ENCODE measurements at regions not wholly inside any gene's neighbourhood (a gene's known extent, or its start where the extent isn't known, plus 50 kb on each side); places are given as distances from the start of the nearest gene placed in this dataset.
"Not testable (repeated sequence)": the region's sequence is repeated elsewhere in the genome, so short reads cannot be mapped to it uniquely, and the experiment has no call there.

DNA sequence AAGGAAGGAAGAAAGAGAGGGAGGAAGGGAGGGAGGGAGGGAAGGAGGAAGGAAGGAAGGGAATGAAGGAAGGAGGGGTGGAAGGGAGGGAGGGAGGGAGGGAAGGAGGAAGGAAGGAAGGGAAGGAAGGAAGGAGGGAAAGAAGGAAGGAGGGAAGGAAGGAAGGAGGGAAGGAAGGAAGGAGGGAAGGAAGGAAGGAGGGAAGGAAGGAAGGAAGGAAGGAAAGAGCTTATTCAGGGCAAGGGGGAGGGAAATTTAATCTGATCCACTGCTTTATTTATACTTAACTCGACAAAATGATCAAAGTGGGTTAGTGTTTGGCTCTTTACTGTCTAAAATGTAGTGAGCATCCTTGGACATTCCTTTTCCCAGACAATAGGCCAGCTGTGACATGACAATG, 985.2 kb upstream of the FANCL start:
- no CpG with 5 or more reads among the region's 1 CpG for WGBS (ENCODE audit: extremely low coverage, insufficient coverage, low lambda C conversion rate)
- H3K18ac ChIP-seq (ENCODE audit: low read length); H3K23ac ChIP-seq (ENCODE audit: low read length); H2BK15ac ChIP-seq (replicated peaks; ENCODE audit: low read depth); H2BK120ac ChIP-seq (ENCODE audit: low read depth, low read length); H3K79me2 ChIP-seq (ENCODE audit: control insufficient read depth, insufficient read depth, low read length); H3K56ac ChIP-seq (ENCODE audit: low read length); H3K4me1 ChIP-seq (ENCODE audit: control insufficient read depth, low read depth, low read length); DNase-seq; H3K4me2 ChIP-seq (ENCODE audit: low read length); H3K79me1 ChIP-seq (ENCODE audit: low read length); H3K4ac ChIP-seq (ENCODE audit: low read depth, low read length); H3K9ac ChIP-seq (ENCODE audit: low read length); H4K5ac ChIP-seq (ENCODE audit: low read length); H3K36me3 ChIP-seq (ENCODE audit: control insufficient read depth, insufficient read depth, low read length); H3K27ac ChIP-seq (ENCODE audit: low read depth, low read length); H2AK5ac ChIP-seq (ENCODE audit: low read length); H4K8ac ChIP-seq (ENCODE audit: low read depth, low read length); H2BK5ac ChIP-seq (ENCODE audit: low read length); H3K27me3 ChIP-seq (ENCODE audit: insufficient read depth, low read length, poor library complexity); H3K4me3 ChIP-seq (ENCODE audit: low read length): not testable (repeated sequence)

DNA sequence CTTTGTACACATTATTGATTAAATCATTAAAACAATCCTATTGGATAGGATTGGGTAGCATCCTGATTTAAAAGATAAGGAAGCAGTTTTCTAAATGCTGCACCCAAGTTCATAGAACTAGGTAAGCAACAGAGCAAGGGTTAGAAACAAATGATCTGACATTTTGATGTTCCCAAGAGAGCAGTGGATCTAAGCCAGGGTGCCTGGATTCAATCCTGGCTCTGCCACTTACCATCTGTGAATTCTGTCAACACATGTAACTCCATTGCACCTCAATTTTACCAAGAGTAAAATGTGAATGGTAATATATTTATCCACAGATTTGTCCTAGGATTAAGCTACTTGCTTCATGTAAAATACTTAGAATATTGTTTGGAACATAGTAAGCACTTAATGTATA, 982.6 kb upstream of the FANCL start:
- Histone ChIP-seq H2BK5ac (ENCODE audit: low read length) (no peak overlapping the region), H3K4ac (ENCODE audit: low read depth, low read length) (no peak overlapping the region), H2BK120ac (ENCODE audit: low read depth, low read length) (no peak overlapping the region), H4K5ac (ENCODE audit: low read length) (no peak overlapping the region), H3K79me1 (ENCODE audit: low read length) (no peaks in the 10 kb centered on the region), H3K4me3 (ENCODE audit: low read length) (no peak overlapping the region), H3K27ac (ENCODE audit: low read depth, low read length) (no peak overlapping the region), H2AK5ac (ENCODE audit: low read length) (no peak overlapping the region), H3K4me2 (ENCODE audit: low read length) (no peak overlapping the region), H3K27me3 (ENCODE audit: insufficient read depth, low read length, poor library complexity) (no peaks in the 10 kb centered on the region), H3K79me2 (ENCODE audit: control insufficient read depth, insufficient read depth, low read length) (no peaks in the 10 kb centered on the region), H3K56ac (ENCODE audit: low read length) (no peak overlapping the region), H3K9ac (ENCODE audit: low read length) (no peak overlapping the region), H3K18ac (ENCODE audit: low read length) (no peak overlapping the region), H4K8ac (ENCODE audit: low read depth, low read length) (no peak overlapping the region), H3K23ac (ENCODE audit: low read length) (no peak overlapping the region), H2BK15ac (replicated peaks; ENCODE audit: low read depth) (no peak overlapping the region), H3K4me1 (ENCODE audit: control insufficient read depth, low read depth, low read length) (no peaks in the 10 kb centered on the region), H3K36me3 (ENCODE audit: control insufficient read depth, insufficient read depth, low read length) (no peaks in the 10 kb centered on the region)
- no peak for DNase-seq

DNA sequence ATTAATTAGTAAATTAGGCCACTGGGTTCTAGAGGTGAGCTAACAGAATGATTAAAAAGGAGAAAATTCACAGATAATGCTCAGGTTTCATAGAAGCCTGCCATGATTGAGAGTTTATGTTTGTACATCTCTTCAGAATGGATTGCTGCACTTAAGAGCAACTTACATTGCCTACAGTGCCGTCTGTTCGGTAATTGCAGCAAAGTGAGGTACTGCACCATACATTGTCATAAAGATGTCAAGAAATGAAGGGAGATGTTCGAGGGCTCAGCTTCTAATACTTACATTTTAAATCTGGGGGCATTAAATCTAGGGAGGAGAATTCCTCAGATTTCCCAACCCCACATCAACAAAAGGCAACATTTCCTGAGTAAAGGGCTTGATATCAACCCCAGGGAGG, 976.2 kb upstream of the FANCL start:
- H3K4me2 ChIP-seq (ENCODE audit: low read length), result no peak overlapping the region
- no peak overlapping the region for H4K5ac ChIP-seq (ENCODE audit: low read length)
- H3K27me3 ChIP-seq (ENCODE audit: insufficient read depth, low read length, poor library complexity), result no peaks in the 10 kb centered on the region
- H3K18ac ChIP-seq (ENCODE audit: low read length), result no peak overlapping the region
- no peak overlapping the region for H4K8ac ChIP-seq (ENCODE audit: low read depth, low read length)
- no peaks in the 10 kb centered on the region for H3K79me2 ChIP-seq (ENCODE audit: control insufficient read depth, insufficient read depth, low read length)
- no peak overlapping the region for H3K4me3 ChIP-seq (ENCODE audit: low read length)
- no peaks in the 10 kb centered on the region for H3K4me1 ChIP-seq (ENCODE audit: control insufficient read depth, low read depth, low read length)
- no peak overlapping the region for H3K56ac ChIP-seq (ENCODE audit: low read length)
- no peak overlapping the region for H3K23ac ChIP-seq (ENCODE audit: low read length)
- WGBS (ENCODE audit: extremely low coverage, insufficient coverage, low lambda C conversion rate), result no CpG with 5 or more reads among the region's 3 CpGs
- no peak overlapping the region for H3K4ac ChIP-seq (ENCODE audit: low read depth, low read length)
- H3K27ac ChIP-seq (ENCODE audit: low read depth, low read length), result no peak overlapping the region
- no peak overlapping the region for H2BK5ac ChIP-seq (ENCODE audit: low read length)
- no peaks in the 10 kb centered on the region for H3K79me1 ChIP-seq (ENCODE audit: low read length)
- H3K9ac ChIP-seq (ENCODE audit: low read length), result no peak overlapping the region
- no peak overlapping the region for H2AK5ac ChIP-seq (ENCODE audit: low read length)
- no peaks in the 10 kb centered on the region for H3K36me3 ChIP-seq (ENCODE audit: control insufficient read depth, insufficient read depth, low read length)
- no peak overlapping the region for H2BK120ac ChIP-seq (ENCODE audit: low read depth, low read length)
- no peak for DNase-seq
- H2BK15ac ChIP-seq (replicated peaks; ENCODE audit: low read depth), result no peak overlapping the region

DNA sequence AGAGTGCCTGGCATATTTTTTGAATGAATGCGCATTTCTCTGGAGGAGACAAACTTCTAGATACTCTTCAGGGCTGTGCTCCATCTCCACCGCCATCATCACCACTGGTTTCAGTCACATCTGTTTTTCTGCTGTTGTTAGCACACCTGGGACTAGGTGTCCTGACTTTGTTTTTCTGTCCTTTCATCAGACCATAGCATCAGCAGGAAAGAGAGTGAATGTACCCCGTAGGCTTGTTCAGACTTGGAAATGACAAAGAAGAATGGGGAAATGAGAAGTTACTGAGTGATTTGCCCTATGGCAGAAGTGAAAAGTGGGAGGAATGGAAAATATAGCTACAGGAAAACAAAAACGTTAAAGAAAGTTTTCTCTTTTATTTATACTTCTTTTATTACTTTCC, 965.2 kb upstream of the FANCL start:
- no peak overlapping the region for H3K9ac ChIP-seq (ENCODE audit: low read length)
- H3K18ac ChIP-seq (ENCODE audit: low read length), result no peak overlapping the region
- WGBS (ENCODE audit: extremely low coverage, insufficient coverage, low lambda C conversion rate), result no CpG with 5 or more reads among the region's 4 CpGs

DNA sequence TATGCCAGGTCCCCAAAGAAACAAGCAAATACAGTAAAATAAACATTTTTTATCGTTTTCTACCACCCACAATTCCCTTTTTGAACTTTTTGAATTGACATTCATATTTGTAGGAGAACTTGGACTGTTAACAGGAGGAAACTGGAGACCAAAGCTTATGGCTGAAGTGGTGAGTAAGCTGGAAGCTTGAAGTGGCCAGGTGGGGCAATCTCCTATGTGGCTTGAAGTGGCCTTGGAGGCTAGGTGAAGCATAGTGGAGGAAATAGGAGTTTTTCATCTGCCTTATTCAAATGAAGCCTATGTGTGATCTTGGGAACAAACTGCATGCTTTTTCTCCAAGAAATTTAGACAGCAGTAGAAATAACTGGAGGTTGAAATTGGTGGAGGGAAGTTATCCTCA, 962.9 kb upstream of the FANCL start:
- no peak overlapping the region for H2BK5ac ChIP-seq (ENCODE audit: low read length)
- H3K79me2 ChIP-seq (ENCODE audit: control insufficient read depth, insufficient read depth, low read length), result no peaks in the 10 kb centered on the region
- H3K4me1 ChIP-seq (ENCODE audit: control insufficient read depth, low read depth, low read length), result no peaks in the 10 kb centered on the region
- no peak for DNase-seq
- no CpG with 5 or more reads among the region's 1 CpG for WGBS (ENCODE audit: extremely low coverage, insufficient coverage, low lambda C conversion rate)
- no peak overlapping the region for H4K8ac ChIP-seq (ENCODE audit: low read depth, low read length)
- H3K79me1 ChIP-seq (ENCODE audit: low read length), result no peaks in the 10 kb centered on the region
- no peak overlapping the region for H2AK5ac ChIP-seq (ENCODE audit: low read length)
- no peak overlapping the region for H3K4ac ChIP-seq (ENCODE audit: low read depth, low read length)
- H3K27me3 ChIP-seq (ENCODE audit: insufficient read depth, low read length, poor library complexity), result no peaks in the 10 kb centered on the region
- H2BK15ac ChIP-seq (replicated peaks; ENCODE audit: low read depth), result no peak overlapping the region
- no peak overlapping the region for H3K18ac ChIP-seq (ENCODE audit: low read length)
- no peak overlapping the region for H3K4me3 ChIP-seq (ENCODE audit: low read length)
- no peak overlapping the region for H2BK120ac ChIP-seq (ENCODE audit: low read depth, low read length)
- no peak overlapping the region for H3K4me2 ChIP-seq (ENCODE audit: low read length)
- H3K36me3 ChIP-seq (ENCODE audit: control insufficient read depth, insufficient read depth, low read length), result no peaks in the 10 kb centered on the region
- H3K9ac ChIP-seq (ENCODE audit: low read length), result no peak overlapping the region
- no peak overlapping the region for H3K27ac ChIP-seq (ENCODE audit: low read depth, low read length)
- no peak overlapping the region for H4K5ac ChIP-seq (ENCODE audit: low read length)
- no peak overlapping the region for H3K56ac ChIP-seq (ENCODE audit: low read length)
- H3K23ac ChIP-seq (ENCODE audit: low read length), result no peak overlapping the region

More for the DNA sequence above, 965.2 kb upstream of the FANCL start:
- H2BK5ac ChIP-seq (ENCODE audit: low read length), result no peak overlapping the region
- no peak overlapping the region for H3K4me3 ChIP-seq (ENCODE audit: low read length)
- H3K56ac ChIP-seq (ENCODE audit: low read length), result no peak overlapping the region
- no peak overlapping the region for H3K27ac ChIP-seq (ENCODE audit: low read depth, low read length)
- H3K79me2 ChIP-seq (ENCODE audit: control insufficient read depth, insufficient read depth, low read length), result no peaks in the 10 kb centered on the region
- H3K36me3 ChIP-seq (ENCODE audit: control insufficient read depth, insufficient read depth, low read length), result no peaks in the 10 kb centered on the region
- no peaks in the 10 kb centered on the region for H3K27me3 ChIP-seq (ENCODE audit: insufficient read depth, low read length, poor library complexity)
- no peak overlapping the region for H4K8ac ChIP-seq (ENCODE audit: low read depth, low read length)
- no peak overlapping the region for H3K4me2 ChIP-seq (ENCODE audit: low read length)
- H3K4ac ChIP-seq (ENCODE audit: low read depth, low read length), result no peak overlapping the region
- H3K4me1 ChIP-seq (ENCODE audit: control insufficient read depth, low read depth, low read length), result no peaks in the 10 kb centered on the region
- no peak overlapping the region for H4K5ac ChIP-seq (ENCODE audit: low read length)
- no peak overlapping the region for H2AK5ac ChIP-seq (ENCODE audit: low read length)
- no peak overlapping the region for H2BK120ac ChIP-seq (ENCODE audit: low read depth, low read length)
- no peak for DNase-seq
- no peak overlapping the region for H2BK15ac ChIP-seq (replicated peaks; ENCODE audit: low read depth)
- no peak overlapping the region for H3K23ac ChIP-seq (ENCODE audit: low read length)
- no peaks in the 10 kb centered on the region for H3K79me1 ChIP-seq (ENCODE audit: low read length)

DNA sequence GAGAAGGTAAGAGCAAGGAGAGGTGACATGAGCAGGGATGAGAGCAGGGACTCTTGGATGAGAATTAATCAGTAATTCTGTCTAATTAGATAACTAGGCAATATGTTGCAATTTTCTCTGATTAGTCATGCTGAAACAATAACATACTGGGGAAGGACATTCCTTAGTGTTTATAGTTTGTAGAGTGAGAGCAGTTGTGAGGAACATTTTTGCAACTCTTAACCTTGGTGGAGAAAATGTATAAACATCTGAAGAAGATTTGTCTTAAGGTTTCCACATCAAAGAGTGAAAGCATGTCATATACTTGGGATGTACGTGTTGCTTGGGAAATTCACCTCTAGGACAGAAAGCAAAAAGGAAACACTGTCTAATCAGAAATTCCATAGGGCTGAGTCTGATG, 955.4 kb upstream of the FANCL start:
- Histone ChIP-seq H2BK15ac (replicated peaks; ENCODE audit: low read depth) (no peak overlapping the region), H4K8ac (ENCODE audit: low read depth, low read length) (no peak overlapping the region), H3K4ac (ENCODE audit: low read depth, low read length) (no peak overlapping the region), H3K27ac (ENCODE audit: low read depth, low read length) (no peak overlapping the region), H3K23ac (ENCODE audit: low read length) (no peak overlapping the region), H3K27me3 (ENCODE audit: insufficient read depth, low read length, poor library complexity) (no peaks in the 10 kb centered on the region), H2AK5ac (ENCODE audit: low read length) (no peak overlapping the region), H2BK5ac (ENCODE audit: low read length) (no peak overlapping the region), H3K4me2 (ENCODE audit: low read length) (no peak overlapping the region), H3K4me1 (ENCODE audit: control insufficient read depth, low read depth, low read length) (no peaks in the 10 kb centered on the region), H3K79me1 (ENCODE audit: low read length) (no peaks in the 10 kb centered on the region), H3K18ac (ENCODE audit: low read length) (no peak overlapping the region), H2BK120ac (ENCODE audit: low read depth, low read length) (no peak overlapping the region), H3K9ac (ENCODE audit: low read length) (no peak overlapping the region), H4K5ac (ENCODE audit: low read length) (no peak overlapping the region), H3K79me2 (ENCODE audit: control insufficient read depth, insufficient read depth, low read length) (no peaks in the 10 kb centered on the region), H3K56ac (ENCODE audit: low read length) (no peak overlapping the region), H3K4me3 (ENCODE audit: low read length) (no peak overlapping the region), H3K36me3 (ENCODE audit: control insufficient read depth, insufficient read depth, low read length) (no peaks in the 10 kb centered on the region)
- no peak for DNase-seq
- WGBS (ENCODE audit: extremely low coverage, insufficient coverage, low lambda C conversion rate), result no CpG with 5 or more reads among the region's 1 CpG

Measured in mesendoderm (in vitro differentiated cells).